Stomach (tissue), 8 donors: ENCODE measurements at regions not wholly inside any gene's neighbourhood (a gene's known extent, or its start where the extent isn't known, plus 50 kb on each side); places are given as distances from the start of the nearest gene placed in this dataset.

Source experiments
- DNase-seq, 2 donors: peaks; one replicate each; pipeline versions ENCODE4 v3.0.0 to v3.0.0-alpha.2; 2013 to 2019
- H3K27ac ChIP-seq, 5 donors: fragments of 200-600 bp in 4 of 5; sonication (generic) in 4 of 5; one replicate each; pipeline ENCODE4 v1.5.1; 2013 to 2019; ENCODE audit warnings: mild to moderate bottlenecking in 1 of 5, moderate library complexity in 1 of 5
- H3K27me3 ChIP-seq, 3 donors: fragments of 200-600 bp; sonication (generic); one replicate each; pipeline ENCODE4 v1.5.1; 2017 to 2019; ENCODE audit warnings: mixed run types in 1 of 3
- H3K36me3 ChIP-seq, 4 donors: fragments of 200-600 bp; sonication (generic); 1 replicate in 3 of 4; 2 replicates in 1 of 4; pipeline ENCODE4 v1.5.1; 2016 to 2019
- H3K4me1 ChIP-seq, 4 donors: fragments of 200-600 bp; sonication (generic); one replicate each; pipeline ENCODE4 v1.5.1; 2016 to 2019
- H3K4me3 ChIP-seq, 4 donors: fragments of 200-600 bp; sonication (generic) in 3 of 4; one replicate each; pipeline ENCODE4 v1.5.1; 2016 to 2019; ENCODE audit warnings: mild to moderate bottlenecking in 1 of 4
- H3K9me3 ChIP-seq, 4 donors: fragments of 200-600 bp; sonication (generic); one replicate each; pipeline ENCODE4 v1.5.1; 2016 to 2019
- EP300 ChIP-seq: sonication (generic); formaldehyde crosslinking; IDR thresholded peaks from one replicate; pipeline ENCODE4 v1.6.1; 2017; ENCODE audit warnings: antibody characterized with exemption
- POLR2A ChIP-seq, 4 donors: fragments of 450-650 bp; IDR thresholded peaks; one replicate each; pipeline ENCODE4 v1.6.1; 2016; ENCODE audit warnings: antibody characterized with exemption in 4 of 4, control low read depth in 2 of 4, mild to moderate bottlenecking in 1 of 4, moderate library complexity in 1 of 4
- POLR2AphosphoS5 ChIP-seq, 3 donors: sonication (generic); formaldehyde crosslinking; IDR thresholded peaks; one replicate each; pipeline ENCODE4 v1.6.1; 2016; ENCODE audit warnings: antibody characterized with exemption in 3 of 3
- WGBS, 5 donors: extraction: QIAGEN DNeasy Blood & Tissue Kit in 3 of 5; methylation state at CpG; one replicate each; pipeline versions ENCODE4 v1.1.5 to v1.1.7; 2013 to 2018; 5-methylcytosine and 5-hydroxymethylcytosine counted together
- intact Hi-C: fragments of 100-400 bp; cut with DNase I; formaldehyde crosslinking; loops from one replicate; pipeline ENCODE4 v1.15.1; 2023; ENCODE audit warnings: low total_unique reads
- TF ChIP-seq, protein P1 (sequence below), 7 experiments: fragments of 450-650 bp in 4 of 7; fragments of 200-600 bp in 3 of 7; sonication (generic) in 3 of 7; IDR thresholded peaks; one replicate each; pipeline ENCODE4 v1.5.1; 2016 to 2019; ENCODE audit warnings: antibody characterized with exemption in 7 of 7, control low read depth in 2 of 7, mild to moderate bottlenecking in 1 of 7
- donor health status: healthy with polysubstance abuse.
- donor health status: Bipolar disorder and iron deficiency.
- donor health status: healthy.

GRCh38 chr4:167419468-167420140 is 185.3 kb upstream of the SPOCK3 start:
- Histone ChIP-seq H3K4me3 (no peak overlapping the region), H3K9me3 (no peaks in the 10 kb centered on the region), H3K4me1 (no peaks in the 10 kb centered on the region), H3K36me3 (no peaks in the 10 kb centered on the region), H3K27me3 (no peaks in the 10 kb centered on the region), H3K27ac (no peak overlapping the region)
- DNase-seq, result peak in 1 of 2 donors; percentile 19
- TF ChIP-seq POLR2AphosphoS5 (IDR thresholded peaks at IDR 0.05) (no peak), EP300 (no peak), POLR2A (IDR thresholded peaks at IDR 0.05) (no peak)
- TF ChIP-seq, protein P1, sequence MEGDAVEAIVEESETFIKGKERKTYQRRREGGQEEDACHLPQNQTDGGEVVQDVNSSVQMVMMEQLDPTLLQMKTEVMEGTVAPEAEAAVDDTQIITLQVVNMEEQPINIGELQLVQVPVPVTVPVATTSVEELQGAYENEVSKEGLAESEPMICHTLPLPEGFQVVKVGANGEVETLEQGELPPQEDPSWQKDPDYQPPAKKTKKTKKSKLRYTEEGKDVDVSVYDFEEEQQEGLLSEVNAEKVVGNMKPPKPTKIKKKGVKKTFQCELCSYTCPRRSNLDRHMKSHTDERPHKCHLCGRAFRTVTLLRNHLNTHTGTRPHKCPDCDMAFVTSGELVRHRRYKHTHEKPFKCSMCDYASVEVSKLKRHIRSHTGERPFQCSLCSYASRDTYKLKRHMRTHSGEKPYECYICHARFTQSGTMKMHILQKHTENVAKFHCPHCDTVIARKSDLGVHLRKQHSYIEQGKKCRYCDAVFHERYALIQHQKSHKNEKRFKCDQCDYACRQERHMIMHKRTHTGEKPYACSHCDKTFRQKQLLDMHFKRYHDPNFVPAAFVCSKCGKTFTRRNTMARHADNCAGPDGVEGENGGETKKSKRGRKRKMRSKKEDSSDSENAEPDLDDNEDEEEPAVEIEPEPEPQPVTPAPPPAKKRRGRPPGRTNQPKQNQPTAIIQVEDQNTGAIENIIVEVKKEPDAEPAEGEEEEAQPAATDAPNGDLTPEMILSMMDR (IDR thresholded peaks at IDR 0.05), result no peak
- WGBS, 5 donors, result 83 to 89% (median 88%) methylated on average over 3 of the region's 3 CpGs
- intact Hi-C loops, result no loop called here

- TF ChIP-seq, protein P1 (IDR thresholded peaks at IDR 0.05), result no peak
- TF ChIP-seq POLR2A (IDR thresholded peaks at IDR 0.05) (no peak), POLR2AphosphoS5 (IDR thresholded peaks at IDR 0.05) (no peak), EP300 (no peak)
- Histone ChIP-seq H3K36me3 (no peaks in the 10 kb centered on the region), H3K4me1 (no peaks in the 10 kb centered on the region), H3K27me3 (no peaks in the 10 kb centered on the region), H3K4me3 (no peak overlapping the region), H3K9me3 (no peaks in the 10 kb centered on the region), H3K27ac (no peak overlapping the region)
- no peak for DNase-seq
- intact Hi-C loops, result no loop called here
- WGBS, 5 donors, result 13 to 52% (median 29%) methylated on average over 1 of the region's 1 CpG
Observed at GRCh38 chr4:167421201-167421600, 186.9 kb upstream of the SPOCK3 start.

GRCh38 chr4:167424341-167425256 is 190.3 kb upstream of the SPOCK3 start:
- Histone ChIP-seq H3K27ac (no peak overlapping the region), H3K9me3 (no peaks in the 10 kb centered on the region), H3K4me1 (no peaks in the 10 kb centered on the region), H3K4me3 (no peak overlapping the region), H3K27me3 (no peaks in the 10 kb centered on the region), H3K36me3 (no peaks in the 10 kb centered on the region)
- DNase-seq, result no peak
- no peak for TF ChIP-seq EP300
- TF ChIP-seq, protein P1 (IDR thresholded peaks at IDR 0.05), result no peak
- TF ChIP-seq POLR2AphosphoS5 (IDR thresholded peaks at IDR 0.05), result no peak
- TF ChIP-seq POLR2A (IDR thresholded peaks at IDR 0.05), result no peak
- intact Hi-C loops, result no loop called here
- 81 to 91% (median 83%) methylated on average over 7 of the region's 7 CpGs for WGBS, 5 donors

- H3K4me3 ChIP-seq, result no peak overlapping the region
- intact Hi-C loops, result no loop called here
- WGBS, 5 donors, result 46 to 62% (median 51%) methylated on average over 5 of the region's 5 CpGs
- no peaks in the 10 kb centered on the region for H3K27me3 ChIP-seq
- H3K9me3 ChIP-seq, result peaks cover 0 to 7% (median 2%) of the 10 kb centered on the region in 4 donors
- no peaks in the 10 kb centered on the region for H3K36me3 ChIP-seq
- DNase-seq, result no peak
- H3K27ac ChIP-seq, result no peak overlapping the region
- H3K4me1 ChIP-seq, result no peaks in the 10 kb centered on the region
- no peak for TF ChIP-seq EP300
- no peak for TF ChIP-seq POLR2A (IDR thresholded peaks at IDR 0.05)
- TF ChIP-seq, protein P1 (IDR thresholded peaks at IDR 0.05), result no peak
- TF ChIP-seq POLR2AphosphoS5 (IDR thresholded peaks at IDR 0.05), result no peak
Observed at GRCh38 chr4:167428156-167428555, 193.9 kb upstream of the SPOCK3 start.
